ENCODE measurements at regions not wholly inside any gene's neighbourhood (a gene's known extent, or its start where the extent isn't known, plus 50 kb on each side); places are given as distances from the start of the nearest gene placed in this dataset.
"Not testable (repeated sequence)": the region's sequence is repeated elsewhere in the genome, so short reads cannot be mapped to it uniquely, and the experiment has no call there.

DNA sequence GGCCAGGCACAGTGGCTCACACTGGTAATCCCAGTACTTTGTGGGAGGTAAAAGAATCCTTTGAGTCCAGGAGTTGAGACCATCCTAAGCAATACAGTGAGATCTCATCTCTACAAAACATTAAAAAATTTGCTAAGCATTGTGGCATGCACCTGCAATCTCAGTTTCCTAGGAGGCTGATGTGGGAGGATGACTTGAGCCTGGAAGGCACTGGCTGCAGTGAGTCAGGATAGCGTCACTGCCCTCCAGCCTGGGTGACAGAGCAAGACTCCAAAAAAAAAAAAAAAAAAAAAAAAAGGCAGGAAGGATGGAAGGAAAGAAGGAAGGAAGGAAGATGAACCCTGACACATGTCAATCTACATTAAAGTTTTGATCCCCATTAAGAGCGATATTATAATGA lies 1452.2 kb upstream of the ACO1 start:
- ChIA-PET CTCF (no interaction called here), POLR2A (no interaction called here)
- no peaks in the 10 kb centered on the region for H3K9me3 Mint-ChIP-seq
- DNase-seq, result no peak
- no peaks in the 10 kb centered on the region for H3K27me3 Mint-ChIP-seq
- no peak overlapping the region for H3K27ac Mint-ChIP-seq
- no peak overlapping the region for H3K4me3 Mint-ChIP-seq
- no peaks in the 10 kb centered on the region for H3K4me1 Mint-ChIP-seq
- no peaks in the 10 kb centered on the region for H3K36me3 Mint-ChIP-seq (ENCODE audit: low read depth)

DNA sequence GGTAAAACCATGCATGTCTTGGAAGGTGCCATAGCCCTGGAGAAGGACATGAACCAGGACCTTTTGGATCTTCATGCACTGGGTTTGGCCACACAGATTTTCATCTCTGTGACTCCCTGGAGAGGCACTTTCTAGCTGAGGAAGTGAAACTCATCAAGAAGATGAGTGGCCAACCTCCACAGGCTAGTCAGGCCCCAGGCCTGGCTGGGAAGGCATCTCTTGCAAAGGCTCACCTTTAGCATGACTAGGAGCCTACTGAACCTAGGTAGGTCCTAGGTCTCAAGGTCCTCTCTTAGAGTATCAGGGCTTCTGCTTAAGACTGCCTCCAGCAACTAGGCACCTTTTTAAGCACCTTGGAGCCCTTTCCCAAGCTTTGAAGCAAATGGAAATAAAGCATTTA lies 1448.7 kb upstream of the ACO1 start:
- Mint-ChIP-seq H3K27ac (no peak overlapping the region), H3K4me3 (no peak overlapping the region), H3K27me3 (no peaks in the 10 kb centered on the region), H3K9me3 (no peaks in the 10 kb centered on the region), H3K36me3 (ENCODE audit: low read depth) (no peaks in the 10 kb centered on the region), H3K4me1 (no peaks in the 10 kb centered on the region)
- DNase-seq, result no peak
- POLR2A ChIA-PET, result no interaction called here
- CTCF ChIA-PET, result no interaction called here

- H3K9me3 Mint-ChIP-seq, result no peaks in the 10 kb centered on the region
- CTCF ChIA-PET, result no interaction called here
These were observed 1447.3 kb upstream of the ACO1 start for GRCh38 chr9:30937106-30937505.

DNA sequence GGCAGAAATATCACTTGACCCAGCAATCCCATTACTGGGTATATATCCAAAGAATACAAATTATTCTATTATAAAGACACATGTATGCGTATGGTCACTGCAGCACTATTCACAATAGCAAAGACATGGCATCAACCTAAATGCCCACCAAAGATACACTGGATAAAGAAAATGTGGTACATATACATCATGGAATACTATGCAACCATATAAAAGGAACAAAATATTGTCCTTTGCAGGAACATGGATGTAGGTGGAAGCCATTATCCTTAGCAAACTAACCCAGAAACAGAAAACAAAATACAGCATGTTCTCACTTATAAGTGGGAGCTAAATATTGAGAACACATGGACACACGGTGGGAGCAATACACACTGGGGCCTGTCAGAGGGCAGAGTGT lies 1441.6 kb upstream of the ACO1 start:
- H3K9me3 Mint-ChIP-seq; H3K36me3 Mint-ChIP-seq (ENCODE audit: low read depth); CTCF ChIA-PET; H3K27me3 Mint-ChIP-seq; DNase-seq; H3K4me1 Mint-ChIP-seq; H3K27ac Mint-ChIP-seq; POLR2A ChIA-PET; H3K4me3 Mint-ChIP-seq: not testable (repeated sequence)

More at GRCh38 chr9:30937106-30937505, 1447.3 kb upstream of the ACO1 start:
- H3K4me1 Mint-ChIP-seq, result no peaks in the 10 kb centered on the region
- POLR2A ChIA-PET, result no interaction called here
- H3K27me3 Mint-ChIP-seq, result no peaks in the 10 kb centered on the region
- H3K36me3 Mint-ChIP-seq (ENCODE audit: low read depth), result no peaks in the 10 kb centered on the region
- H3K4me3 Mint-ChIP-seq, result no peak overlapping the region
- no peak for DNase-seq
- no peak overlapping the region for H3K27ac Mint-ChIP-seq

DNA sequence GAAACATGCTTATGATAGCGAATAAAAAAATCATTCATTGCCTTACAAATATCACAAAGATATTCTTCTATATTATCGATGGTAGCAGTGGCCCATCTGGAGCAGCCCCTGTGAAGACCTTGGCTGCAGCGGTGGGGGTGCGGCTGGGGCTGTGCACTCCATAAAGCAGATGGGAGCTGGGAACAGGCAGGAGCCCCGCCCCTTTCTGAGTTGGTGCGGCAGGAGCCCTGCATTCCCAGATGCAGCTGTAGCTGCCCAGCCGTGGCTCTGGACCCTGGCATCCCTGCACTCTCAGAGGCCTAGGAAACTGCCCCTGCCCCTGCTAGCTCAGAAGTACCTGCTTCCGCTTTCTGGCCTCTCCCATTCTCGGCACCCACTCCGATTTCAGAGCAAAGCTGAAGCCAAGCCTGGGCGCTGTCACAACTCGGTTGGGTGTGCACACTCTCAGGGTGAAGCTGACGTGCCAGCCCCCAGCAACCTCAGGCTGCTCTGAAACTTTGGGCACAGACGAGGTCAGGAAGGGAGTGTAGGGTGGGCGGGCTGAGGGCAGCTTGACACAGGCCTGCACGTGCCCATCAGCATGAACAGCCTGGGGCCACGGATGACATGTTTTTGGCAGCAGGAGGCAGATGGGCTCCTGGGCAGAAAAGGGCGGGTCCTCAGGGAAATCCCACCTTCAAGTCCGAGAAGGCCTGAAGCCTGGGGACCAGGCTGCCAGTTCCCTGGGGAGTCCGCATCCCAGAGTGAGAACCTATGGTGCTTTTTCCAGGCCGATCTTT lies 1440.8 kb upstream of the ACO1 start:
- ChIA-PET POLR2A (no interaction called here), CTCF (no interaction called here)
- Mint-ChIP-seq H3K27ac (no peak overlapping the region), H3K9me3 (no peaks in the 10 kb centered on the region), H3K27me3 (no peaks in the 10 kb centered on the region), H3K36me3 (ENCODE audit: low read depth) (no peaks in the 10 kb centered on the region), H3K4me1 (no peaks in the 10 kb centered on the region), H3K4me3 (no peak overlapping the region)
- no peak for DNase-seq

DNA sequence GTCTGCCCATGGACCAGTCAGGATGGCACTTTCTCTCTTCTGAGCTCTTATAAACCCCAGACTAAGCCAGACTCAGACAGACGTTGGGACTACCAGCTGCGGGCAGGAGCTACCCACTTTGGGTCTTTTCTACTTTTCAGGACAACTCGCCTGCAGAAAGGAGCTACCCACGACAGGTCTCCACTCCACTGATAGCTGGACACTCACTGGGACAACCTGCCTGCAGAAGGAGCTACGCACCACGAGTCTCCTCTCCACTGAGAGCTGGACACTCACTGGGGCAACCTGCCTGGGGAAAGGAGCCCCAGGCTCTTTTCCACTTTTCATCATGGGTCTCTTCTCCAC lies 1440.2 kb upstream of the ACO1 start:
- ChIA-PET CTCF (no interaction called here), POLR2A (no interaction called here)
- Mint-ChIP-seq H3K36me3 (ENCODE audit: low read depth) (no peaks in the 10 kb centered on the region), H3K4me1 (no peaks in the 10 kb centered on the region), H3K9me3 (no peaks in the 10 kb centered on the region), H3K27ac (no peak overlapping the region), H3K4me3 (no peak overlapping the region), H3K27me3 (no peaks in the 10 kb centered on the region)
- no peak for DNase-seq

DNA sequence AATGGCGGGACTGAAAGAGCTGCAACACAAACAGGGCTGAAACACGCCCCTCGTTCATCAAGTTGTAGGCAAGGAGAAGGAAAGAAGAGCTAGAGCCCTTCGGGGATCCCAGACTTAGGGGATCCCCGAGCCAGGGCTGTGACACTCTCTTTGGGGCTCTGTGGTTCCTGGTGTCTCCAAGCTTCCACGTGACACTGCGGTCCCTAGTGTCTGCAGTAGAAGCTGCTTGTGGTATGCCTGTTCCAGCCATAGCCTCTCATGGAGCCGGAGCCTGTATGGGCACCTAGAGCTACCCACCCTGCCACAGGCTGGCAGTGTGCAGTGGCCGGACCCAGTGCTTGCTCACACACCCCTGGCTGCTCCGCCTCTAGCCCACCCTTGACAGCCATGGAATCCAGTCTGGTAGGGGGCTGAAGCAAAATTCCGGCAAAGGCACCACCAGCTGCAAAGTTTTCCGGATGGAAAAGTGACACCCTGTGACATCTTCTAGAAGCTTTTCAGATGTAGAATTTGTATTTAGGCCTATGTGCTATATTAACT lies 1439.6 kb upstream of the ACO1 start:
- ChIA-PET CTCF (no interaction called here), POLR2A (no interaction called here)
- Mint-ChIP-seq H3K4me3 (no peak overlapping the region), H3K27me3 (no peaks in the 10 kb centered on the region), H3K9me3 (no peaks in the 10 kb centered on the region), H3K36me3 (ENCODE audit: low read depth) (no peaks in the 10 kb centered on the region), H3K27ac (no peak overlapping the region), H3K4me1 (no peaks in the 10 kb centered on the region)
- no peak for DNase-seq

- ChIA-PET POLR2A (no interaction called here), CTCF (no interaction called here)
- H3K27ac Mint-ChIP-seq, result no peak overlapping the region
- no peaks in the 10 kb centered on the region for H3K27me3 Mint-ChIP-seq
- H3K9me3 Mint-ChIP-seq, result no peaks in the 10 kb centered on the region
- no peak for DNase-seq
- H3K4me1 Mint-ChIP-seq, result no peaks in the 10 kb centered on the region
- H3K36me3 Mint-ChIP-seq (ENCODE audit: low read depth), result no peaks in the 10 kb centered on the region
- no peak overlapping the region for H3K4me3 Mint-ChIP-seq
These were observed 1420.1 kb upstream of the ACO1 start for GRCh38 chr9:30964332-30964731.

GRCh38 chr9:30967476-30967875 lies 1417.0 kb upstream of the ACO1 start:
- no peak for DNase-seq
- H3K4me1 Mint-ChIP-seq, result no peaks in the 10 kb centered on the region
- H3K9me3 Mint-ChIP-seq, result no peaks in the 10 kb centered on the region
- H3K4me3 Mint-ChIP-seq, result no peak overlapping the region
- ChIA-PET POLR2A (no interaction called here), CTCF (no interaction called here)
- no peaks in the 10 kb centered on the region for H3K36me3 Mint-ChIP-seq (ENCODE audit: low read depth)
- H3K27me3 Mint-ChIP-seq, result no peaks in the 10 kb centered on the region
- H3K27ac Mint-ChIP-seq, result no peak overlapping the region

GRCh38 chr9:30970186-30970585 lies 1414.3 kb upstream of the ACO1 start:
- DNase-seq, result no peak
- H3K27me3 Mint-ChIP-seq, result no peaks in the 10 kb centered on the region
- H3K4me3 Mint-ChIP-seq, result no peak overlapping the region
- POLR2A ChIA-PET, result no interaction called here
- no peak overlapping the region for H3K27ac Mint-ChIP-seq
- H3K36me3 Mint-ChIP-seq (ENCODE audit: low read depth), result no peaks in the 10 kb centered on the region
- no peaks in the 10 kb centered on the region for H3K9me3 Mint-ChIP-seq
- CTCF ChIA-PET, result no interaction called here
- no peaks in the 10 kb centered on the region for H3K4me1 Mint-ChIP-seq

- no peaks in the 10 kb centered on the region for H3K4me1 Mint-ChIP-seq
- no peak for DNase-seq
These were observed 1413.6 kb upstream of the ACO1 start for GRCh38 chr9:30970812-30971211.

GRCh38 chr9:30972654-30973053 lies 1411.8 kb upstream of the ACO1 start:
- no peak overlapping the region for H3K4me3 Mint-ChIP-seq
- H3K27ac Mint-ChIP-seq, result no peak overlapping the region
- no peaks in the 10 kb centered on the region for H3K9me3 Mint-ChIP-seq
- DNase-seq, result no peak
- H3K36me3 Mint-ChIP-seq (ENCODE audit: low read depth), result no peaks in the 10 kb centered on the region
- H3K27me3 Mint-ChIP-seq, result no peaks in the 10 kb centered on the region
- ChIA-PET CTCF (no interaction called here), POLR2A (no interaction called here)
- H3K4me1 Mint-ChIP-seq, result no peaks in the 10 kb centered on the region

More at GRCh38 chr9:30970812-30971211, 1413.6 kb upstream of the ACO1 start:
- Mint-ChIP-seq H3K36me3 (ENCODE audit: low read depth) (no peaks in the 10 kb centered on the region), H3K27ac (no peak overlapping the region), H3K27me3 (no peaks in the 10 kb centered on the region), H3K9me3 (no peaks in the 10 kb centered on the region), H3K4me3 (no peak overlapping the region)
- CTCF ChIA-PET, result no interaction called here
- POLR2A ChIA-PET, result no interaction called here

DNA sequence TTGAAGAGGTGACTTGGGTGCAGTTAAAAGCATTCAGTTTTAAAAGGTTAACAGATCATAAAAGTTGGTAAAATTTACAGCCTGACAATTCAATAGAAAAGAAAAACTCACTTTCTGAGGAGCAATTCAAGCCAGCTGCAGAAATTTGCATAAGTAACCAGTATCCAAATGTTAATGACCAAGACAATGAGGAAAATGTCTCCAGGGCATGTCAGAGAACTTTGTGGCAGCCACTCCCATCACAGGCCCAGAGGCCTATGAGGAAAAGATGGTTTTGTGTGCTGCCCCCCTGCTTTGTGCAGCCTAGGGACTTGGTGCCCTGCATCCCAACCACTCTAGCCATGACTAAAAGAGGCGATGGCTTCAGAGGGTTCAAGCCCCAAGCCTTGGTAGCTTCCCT lies 1406.5 kb upstream of the ACO1 start:
- Mint-ChIP-seq H3K27ac (no peak overlapping the region), H3K27me3 (no peaks in the 10 kb centered on the region), H3K4me1 (no peaks in the 10 kb centered on the region), H3K36me3 (ENCODE audit: low read depth) (no peaks in the 10 kb centered on the region), H3K9me3 (no peaks in the 10 kb centered on the region), H3K4me3 (no peak overlapping the region)
- CTCF ChIA-PET, result no interaction called here
- POLR2A ChIA-PET, result no interaction called here
- no peak for DNase-seq

GRCh38 chr9:30982301-30982700 lies 1402.1 kb upstream of the ACO1 start:
- Mint-ChIP-seq H3K4me1 (no peaks in the 10 kb centered on the region), H3K36me3 (ENCODE audit: low read depth) (no peaks in the 10 kb centered on the region), H3K27ac (no peak overlapping the region), H3K4me3 (no peak overlapping the region), H3K9me3 (no peaks in the 10 kb centered on the region), H3K27me3 (no peaks in the 10 kb centered on the region)
- no peak for DNase-seq
- POLR2A ChIA-PET, result no interaction called here
- CTCF ChIA-PET, result no interaction called here

Data from activated CD4-positive, alpha-beta T cell treated with anti-CD3 and anti-CD28 coated beads, Interleukin-2, amount 10 ng/mL, durations not matched to agents 7 days and 5 days (primary cell).